ENCODE measurements at regions not wholly inside any gene's neighbourhood (a gene's known extent, or its start where the extent isn't known, plus 50 kb on each side); places are given as distances from the start of the nearest gene placed in this dataset.

DNA sequence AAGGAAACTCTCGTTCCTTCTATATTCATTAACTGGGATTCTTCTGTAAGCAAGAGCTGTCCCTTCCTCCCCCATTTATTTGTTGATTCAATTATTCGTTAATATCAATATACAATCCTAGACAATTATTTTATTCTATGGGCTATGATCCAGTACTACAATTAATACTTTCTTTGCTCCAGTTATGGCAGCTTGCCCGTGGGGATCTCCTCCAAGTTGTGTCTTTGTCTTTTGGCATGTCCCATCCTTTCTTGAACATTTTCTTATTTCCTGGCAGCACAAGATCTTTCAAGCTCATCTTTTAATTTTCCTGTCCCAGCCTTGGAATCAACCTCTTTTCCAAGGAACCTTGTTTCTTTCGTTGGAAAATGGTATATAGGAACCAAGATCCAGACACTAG is 249.3 kb downstream of the GAS1 start:
- Histone ChIP-seq H3K4me1 (no peaks in the 10 kb centered on the region), H3K4me3 (no peak overlapping the region), H3K36me3 (no peaks in the 10 kb centered on the region), H3K9me3 (no peaks in the 10 kb centered on the region), H3K27ac (no peak overlapping the region), H3K27me3 (no peaks in the 10 kb centered on the region)
- 77 to 78% methylated on average over 4 of the region's 4 CpGs for WGBS, 2 donors
- ATAC-seq (ENCODE audit: low FRiP score in 2 of 2), result no peak
- TF ChIP-seq POLR2A (IDR thresholded peaks at IDR 0.05), result no peak
- no peak for TF ChIP-seq POLR2AphosphoS5 (IDR thresholded peaks at IDR 0.05)
- TF ChIP-seq, protein P1, sequence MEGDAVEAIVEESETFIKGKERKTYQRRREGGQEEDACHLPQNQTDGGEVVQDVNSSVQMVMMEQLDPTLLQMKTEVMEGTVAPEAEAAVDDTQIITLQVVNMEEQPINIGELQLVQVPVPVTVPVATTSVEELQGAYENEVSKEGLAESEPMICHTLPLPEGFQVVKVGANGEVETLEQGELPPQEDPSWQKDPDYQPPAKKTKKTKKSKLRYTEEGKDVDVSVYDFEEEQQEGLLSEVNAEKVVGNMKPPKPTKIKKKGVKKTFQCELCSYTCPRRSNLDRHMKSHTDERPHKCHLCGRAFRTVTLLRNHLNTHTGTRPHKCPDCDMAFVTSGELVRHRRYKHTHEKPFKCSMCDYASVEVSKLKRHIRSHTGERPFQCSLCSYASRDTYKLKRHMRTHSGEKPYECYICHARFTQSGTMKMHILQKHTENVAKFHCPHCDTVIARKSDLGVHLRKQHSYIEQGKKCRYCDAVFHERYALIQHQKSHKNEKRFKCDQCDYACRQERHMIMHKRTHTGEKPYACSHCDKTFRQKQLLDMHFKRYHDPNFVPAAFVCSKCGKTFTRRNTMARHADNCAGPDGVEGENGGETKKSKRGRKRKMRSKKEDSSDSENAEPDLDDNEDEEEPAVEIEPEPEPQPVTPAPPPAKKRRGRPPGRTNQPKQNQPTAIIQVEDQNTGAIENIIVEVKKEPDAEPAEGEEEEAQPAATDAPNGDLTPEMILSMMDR (IDR thresholded peaks at IDR 0.05), result no peak
- no peak for TF ChIP-seq EP300 (IDR thresholded peaks at IDR 0.05)
- DNase-seq, result no peak

DNA sequence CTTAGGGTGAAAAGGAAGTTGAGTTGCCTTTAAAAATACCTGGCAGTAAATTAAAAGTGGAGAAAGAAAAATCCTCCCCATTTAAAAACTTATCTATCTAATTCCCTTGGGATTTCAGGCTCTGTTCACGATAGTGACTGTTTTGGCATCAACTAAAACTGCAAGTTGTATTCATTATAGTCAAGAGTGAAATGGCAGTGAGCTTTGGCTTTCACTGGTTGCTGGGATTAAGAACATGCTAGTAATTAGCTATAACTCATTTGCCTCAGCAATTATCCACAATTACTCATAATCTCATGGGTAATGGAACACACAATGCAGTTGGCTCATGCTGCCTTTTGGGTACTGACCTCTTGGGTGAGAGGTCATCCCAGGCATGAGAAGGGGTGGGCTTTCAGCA is 250.1 kb downstream of the GAS1 start:
- Histone ChIP-seq H3K4me3 (no peak overlapping the region), H3K9me3 (no peaks in the 10 kb centered on the region), H3K4me1 (no peaks in the 10 kb centered on the region), H3K36me3 (no peaks in the 10 kb centered on the region), H3K27ac (no peak overlapping the region), H3K27me3 (no peaks in the 10 kb centered on the region)
- WGBS, 2 donors, result 69 to 79% methylated on average over 1 of the region's 1 CpG
- ATAC-seq (ENCODE audit: low FRiP score in 2 of 2) (no peak), DNase-seq (no peak)
- no peak for TF ChIP-seq POLR2AphosphoS5 (IDR thresholded peaks at IDR 0.05)
- TF ChIP-seq EP300 (IDR thresholded peaks at IDR 0.05), result no peak
- TF ChIP-seq, protein P1 (IDR thresholded peaks at IDR 0.05), result no peak
- no peak for TF ChIP-seq POLR2A (IDR thresholded peaks at IDR 0.05)

DNA sequence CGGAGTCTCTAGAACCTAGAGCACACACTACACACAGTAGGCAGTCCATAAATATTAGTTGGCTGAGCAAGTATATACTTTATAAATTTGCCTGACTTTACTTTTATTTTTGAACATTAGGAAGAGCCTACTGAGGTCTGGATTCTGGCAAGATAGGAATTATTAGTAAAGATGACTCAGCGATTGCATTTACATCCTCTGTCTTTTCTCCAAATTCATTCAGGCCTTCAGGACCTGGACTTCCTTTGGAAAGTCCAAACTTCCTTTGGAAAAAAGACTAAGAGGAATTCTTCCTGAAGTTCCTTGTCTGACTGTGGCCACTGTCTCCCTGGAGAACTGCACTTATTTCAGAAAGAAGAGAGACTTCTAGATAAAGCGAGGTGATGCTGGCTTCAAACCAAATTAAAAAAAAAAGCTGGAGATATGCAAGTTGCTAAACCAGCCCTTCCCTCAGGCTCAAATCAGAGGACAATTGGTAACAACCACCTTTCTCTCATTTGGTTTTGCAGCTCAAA is 251.3 kb downstream of the GAS1 start:
- Histone ChIP-seq H3K36me3 (no peaks in the 10 kb centered on the region), H3K27ac (no peak overlapping the region), H3K4me3 (no peak overlapping the region), H3K9me3 (no peaks in the 10 kb centered on the region), H3K4me1 (no peaks in the 10 kb centered on the region), H3K27me3 (no peaks in the 10 kb centered on the region)
- DNase-seq, result no peak
- 77 to 78% methylated on average over 3 of the region's 3 CpGs for WGBS, 2 donors
- TF ChIP-seq EP300 (IDR thresholded peaks at IDR 0.05), result no peak
- TF ChIP-seq, protein P1 (IDR thresholded peaks at IDR 0.05), result no peak
- TF ChIP-seq POLR2AphosphoS5 (IDR thresholded peaks at IDR 0.05), result no peak
- no peak for TF ChIP-seq POLR2A (IDR thresholded peaks at IDR 0.05)
- ATAC-seq (ENCODE audit: low FRiP score in 2 of 2), result no peak

DNA sequence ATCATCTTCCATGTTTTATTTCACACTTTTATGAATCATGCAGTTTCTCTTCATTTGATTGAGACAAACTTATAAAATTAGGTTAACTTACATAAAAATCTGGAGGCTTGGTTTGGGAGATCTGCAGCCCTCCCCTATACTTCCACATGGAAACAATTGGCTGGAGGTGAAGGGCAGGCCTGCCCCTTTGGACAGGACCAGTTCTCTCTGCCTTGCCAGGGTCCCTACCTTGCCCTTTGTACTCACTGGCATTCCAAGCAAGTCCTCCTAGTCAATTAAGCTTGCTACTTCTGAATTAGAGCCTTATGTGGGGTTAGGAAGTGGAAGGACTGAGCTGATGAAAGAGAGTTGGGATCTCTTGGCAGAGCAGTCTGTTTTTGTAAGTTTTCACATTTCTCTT is 257.3 kb downstream of the GAS1 start:
- H3K4me3 ChIP-seq, result no peak overlapping the region
- TF ChIP-seq POLR2A (IDR thresholded peaks at IDR 0.05), result no peak
- no peak for TF ChIP-seq POLR2AphosphoS5 (IDR thresholded peaks at IDR 0.05)
- TF ChIP-seq, protein P1 (IDR thresholded peaks at IDR 0.05), result no peak
- no peak for TF ChIP-seq EP300 (IDR thresholded peaks at IDR 0.05)
- no peaks in the 10 kb centered on the region for H3K36me3 ChIP-seq
- H3K27me3 ChIP-seq, result no peaks in the 10 kb centered on the region
- no peaks in the 10 kb centered on the region for H3K9me3 ChIP-seq
- no peaks in the 10 kb centered on the region for H3K4me1 ChIP-seq
- ATAC-seq (ENCODE audit: low FRiP score in 2 of 2), result no peak
- H3K27ac ChIP-seq, result no peak overlapping the region
- DNase-seq, result no peak

DNA sequence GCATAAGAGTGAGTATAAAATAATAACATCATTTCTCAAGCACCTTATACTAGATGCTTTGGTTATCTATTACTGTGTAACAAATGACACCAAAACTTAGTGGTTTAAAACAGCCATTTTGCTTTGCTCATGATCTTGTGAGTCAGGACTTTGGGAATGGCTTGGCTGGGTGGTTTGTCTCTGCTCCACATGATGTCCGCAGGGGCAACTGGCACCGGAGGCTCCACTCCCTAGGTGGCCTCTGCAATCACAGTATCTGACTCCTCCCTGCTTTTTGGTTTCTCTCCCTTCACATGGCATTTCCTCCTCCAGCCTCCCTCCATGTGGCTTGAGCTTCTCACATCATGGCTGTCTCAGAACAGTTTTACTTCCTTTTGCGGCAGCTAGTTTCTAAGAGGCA is 259.5 kb downstream of the GAS1 start:
- Histone ChIP-seq H3K27me3 (no peaks in the 10 kb centered on the region), H3K9me3 (no peaks in the 10 kb centered on the region), H3K27ac (no peak overlapping the region), H3K4me3 (no peak overlapping the region), H3K36me3 (no peaks in the 10 kb centered on the region), H3K4me1 (no peaks in the 10 kb centered on the region)
- peak in 1 of 2 donors; percentile 29 for ATAC-seq (ENCODE audit: low FRiP score in 2 of 2)
- no peak for TF ChIP-seq POLR2AphosphoS5 (IDR thresholded peaks at IDR 0.05)
- no peak for TF ChIP-seq EP300 (IDR thresholded peaks at IDR 0.05)
- TF ChIP-seq POLR2A (IDR thresholded peaks at IDR 0.05), result no peak
- TF ChIP-seq, protein P1 (IDR thresholded peaks at IDR 0.05), result no peak
- 86% methylated on average over 3 of the region's 3 CpGs for WGBS, 2 donors
- no peak for DNase-seq
